ENCODE measurements at regions not wholly inside any gene's neighbourhood (a gene's known extent, or its start where the extent isn't known, plus 50 kb on each side); places are given as distances from the start of the nearest gene placed in this dataset.

DNA sequence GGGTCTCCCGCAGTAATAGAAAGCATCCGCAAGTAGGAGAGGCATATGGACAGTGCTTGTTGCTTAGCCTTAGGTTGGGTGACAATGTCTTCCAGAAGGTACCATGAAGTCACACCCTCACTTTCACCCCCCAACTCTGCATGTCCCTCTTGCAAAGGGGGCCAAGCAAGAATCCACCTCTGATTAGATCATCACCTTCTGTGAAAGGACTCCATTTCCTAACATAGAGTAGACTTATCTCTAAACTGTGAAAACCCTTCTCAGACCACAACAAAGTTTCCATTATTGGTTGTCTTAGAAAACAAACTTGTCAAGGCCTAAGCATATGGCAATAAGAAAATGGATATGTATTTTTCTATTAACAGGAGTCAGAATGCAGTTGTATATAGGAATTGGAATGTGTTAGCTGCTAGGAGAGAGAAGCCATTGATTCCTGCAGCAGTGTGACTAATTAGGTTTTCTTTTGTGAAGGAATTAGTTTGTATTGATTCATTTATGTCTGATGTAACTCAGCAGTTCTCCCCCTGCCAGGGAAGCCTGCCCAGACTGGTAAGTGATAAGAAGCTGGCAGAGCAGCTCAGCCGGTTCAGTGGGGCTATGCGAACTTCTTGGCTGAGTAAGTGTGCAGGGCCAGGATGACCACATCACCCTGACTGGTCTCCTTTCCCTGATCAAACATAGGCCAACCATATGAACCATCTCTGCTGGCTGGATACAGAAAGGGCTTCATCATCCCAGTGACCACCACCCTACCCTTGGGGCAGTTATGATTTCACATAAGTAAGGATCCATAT is 107.3 kb upstream of the CCDC196 start:
- Histone ChIP-seq H3K36me3 (ENCODE audit: control insufficient read depth, insufficient read depth, low read length) (no peaks in the 10 kb centered on the region), H3K9ac (ENCODE audit: low read length) (no peak overlapping the region), H3K4me3 (ENCODE audit: low read depth, low read length) (no peak overlapping the region), H3K4me1 (ENCODE audit: control insufficient read depth, insufficient read depth, low read length) (peaks cover 13% of the 10 kb centered on the region), H3K27me3 (ENCODE audit: control insufficient read depth, insufficient read depth, low read length) (no peaks in the 10 kb centered on the region), H3K27ac (ENCODE audit: low read depth, low read length) (no peak overlapping the region), H3K9me3 (ENCODE audit: control insufficient read depth, insufficient read depth, low read depth, low read length) (no peaks in the 10 kb centered on the region)

DNA sequence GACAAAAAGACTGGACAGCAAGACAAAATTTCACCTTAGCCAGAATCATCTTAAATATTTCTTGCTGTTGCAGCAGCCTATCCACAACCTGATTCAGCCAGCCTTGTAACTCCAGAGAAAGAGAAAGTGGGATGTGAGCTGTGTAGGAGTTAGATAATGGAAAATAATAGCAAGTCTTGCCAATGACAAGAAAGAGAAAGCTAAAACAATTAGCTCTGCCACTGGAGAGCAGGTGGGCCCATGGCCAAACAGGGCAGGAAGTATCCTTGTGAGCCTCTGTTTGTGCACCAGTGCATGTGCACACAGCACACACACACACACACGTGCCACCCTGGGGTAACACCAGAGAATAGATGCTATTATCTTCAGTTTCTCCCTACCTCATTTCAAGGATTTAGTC is 106.0 kb upstream of the CCDC196 start:
- Histone ChIP-seq H3K27ac (ENCODE audit: low read depth, low read length) (no peak overlapping the region), H3K4me3 (ENCODE audit: low read depth, low read length) (no peak overlapping the region), H3K36me3 (ENCODE audit: control insufficient read depth, insufficient read depth, low read length) (no peaks in the 10 kb centered on the region)

DNA sequence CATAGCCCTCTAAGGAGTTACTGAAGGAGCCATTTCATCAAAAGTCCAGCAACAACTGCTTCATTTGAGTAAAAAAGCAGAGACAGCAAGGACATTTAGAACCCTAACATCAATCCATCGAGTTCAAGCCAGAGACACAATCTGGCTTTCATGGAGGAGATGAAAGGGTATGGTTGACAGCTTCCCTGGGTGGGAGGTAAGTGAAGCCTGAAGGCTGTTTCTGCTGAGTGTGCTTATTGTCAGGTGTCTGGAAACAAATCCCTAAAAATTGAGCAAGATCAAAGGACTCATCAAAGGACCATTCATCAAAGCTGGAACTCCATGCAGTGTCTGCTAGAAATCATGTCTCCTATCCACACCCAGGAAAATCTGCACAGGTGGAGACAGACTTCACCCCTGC is 104.4 kb upstream of the CCDC196 start:
- no peaks in the 10 kb centered on the region for H3K27me3 ChIP-seq (ENCODE audit: control insufficient read depth, insufficient read depth, low read length)
- no peak overlapping the region for H3K9ac ChIP-seq (ENCODE audit: low read length)
- H3K4me1 ChIP-seq (ENCODE audit: control insufficient read depth, insufficient read depth, low read length): peaks cover 13% of the 10 kb centered on the region
- H3K36me3 ChIP-seq (ENCODE audit: control insufficient read depth, insufficient read depth, low read length): no peaks in the 10 kb centered on the region
- no peaks in the 10 kb centered on the region for H3K9me3 ChIP-seq (ENCODE audit: control insufficient read depth, insufficient read depth, low read depth, low read length)
- H3K4me3 ChIP-seq (ENCODE audit: low read depth, low read length): no peak overlapping the region
- no peak overlapping the region for H3K27ac ChIP-seq (ENCODE audit: low read depth, low read length)

More for the DNA sequence above, 106.0 kb upstream of the CCDC196 start:
- no peak overlapping the region for H3K9ac ChIP-seq (ENCODE audit: low read length)
- H3K4me1 ChIP-seq (ENCODE audit: control insufficient read depth, insufficient read depth, low read length): peaks cover 13% of the 10 kb centered on the region
- H3K9me3 ChIP-seq (ENCODE audit: control insufficient read depth, insufficient read depth, low read depth, low read length): no peaks in the 10 kb centered on the region
- H3K27me3 ChIP-seq (ENCODE audit: control insufficient read depth, insufficient read depth, low read length): no peaks in the 10 kb centered on the region

DNA sequence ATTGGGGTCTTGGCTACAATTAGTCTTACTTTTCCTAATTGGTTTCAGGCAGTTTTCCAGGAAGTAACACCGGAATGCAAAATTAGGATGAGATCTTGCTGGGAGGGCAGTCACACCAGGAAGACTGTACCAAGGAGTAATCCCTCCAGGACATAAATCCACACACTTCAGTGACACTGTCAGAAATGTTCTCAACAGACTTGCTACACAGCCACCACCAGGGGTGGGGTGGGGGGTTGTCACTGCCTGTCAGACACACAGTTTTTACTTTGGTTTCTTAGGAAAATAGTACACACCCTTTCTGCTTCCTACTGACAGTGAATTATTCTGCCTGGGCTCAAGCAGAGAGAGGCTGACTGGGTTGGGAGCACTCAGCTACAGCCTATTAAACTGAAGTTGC is 102.9 kb upstream of the CCDC196 start:
- no peak overlapping the region for H3K27ac ChIP-seq (ENCODE audit: low read depth, low read length)

DNA sequence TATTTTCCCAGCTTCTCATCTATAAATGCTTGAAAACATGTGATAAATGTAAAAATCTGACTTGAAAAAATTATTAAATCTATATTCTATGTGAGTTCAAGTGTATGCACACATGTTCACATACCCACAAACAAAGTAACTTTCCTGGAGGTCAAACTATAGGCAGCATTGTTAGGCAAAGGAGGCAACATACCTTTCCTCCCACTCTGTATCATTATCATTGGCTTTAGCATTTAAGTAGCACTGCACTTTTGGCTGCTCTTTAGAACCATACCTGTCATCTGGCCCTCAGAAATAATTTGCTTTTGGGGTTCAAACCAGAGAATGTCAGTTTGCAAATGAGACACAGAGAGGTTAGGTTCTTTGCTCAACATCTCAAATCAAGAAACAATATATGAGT is 102.4 kb upstream of the CCDC196 start:
- Histone ChIP-seq H3K9me3 (ENCODE audit: control insufficient read depth, insufficient read depth, low read depth, low read length) (no peaks in the 10 kb centered on the region), H3K36me3 (ENCODE audit: control insufficient read depth, insufficient read depth, low read length) (no peaks in the 10 kb centered on the region), H3K4me3 (ENCODE audit: low read depth, low read length) (no peak overlapping the region), H3K27me3 (ENCODE audit: control insufficient read depth, insufficient read depth, low read length) (no peaks in the 10 kb centered on the region), H3K27ac (ENCODE audit: low read depth, low read length) (no peak overlapping the region), H3K9ac (ENCODE audit: low read length) (no peak overlapping the region), H3K4me1 (ENCODE audit: control insufficient read depth, insufficient read depth, low read length) (peaks cover 13% of the 10 kb centered on the region)

More for the DNA sequence above, 102.9 kb upstream of the CCDC196 start:
- Histone ChIP-seq H3K4me1 (ENCODE audit: control insufficient read depth, insufficient read depth, low read length) (peaks cover 13% of the 10 kb centered on the region), H3K4me3 (ENCODE audit: low read depth, low read length) (no peak overlapping the region), H3K36me3 (ENCODE audit: control insufficient read depth, insufficient read depth, low read length) (no peaks in the 10 kb centered on the region), H3K9me3 (ENCODE audit: control insufficient read depth, insufficient read depth, low read depth, low read length) (no peaks in the 10 kb centered on the region), H3K27me3 (ENCODE audit: control insufficient read depth, insufficient read depth, low read length) (no peaks in the 10 kb centered on the region), H3K9ac (ENCODE audit: low read length) (no peak overlapping the region)

DNA sequence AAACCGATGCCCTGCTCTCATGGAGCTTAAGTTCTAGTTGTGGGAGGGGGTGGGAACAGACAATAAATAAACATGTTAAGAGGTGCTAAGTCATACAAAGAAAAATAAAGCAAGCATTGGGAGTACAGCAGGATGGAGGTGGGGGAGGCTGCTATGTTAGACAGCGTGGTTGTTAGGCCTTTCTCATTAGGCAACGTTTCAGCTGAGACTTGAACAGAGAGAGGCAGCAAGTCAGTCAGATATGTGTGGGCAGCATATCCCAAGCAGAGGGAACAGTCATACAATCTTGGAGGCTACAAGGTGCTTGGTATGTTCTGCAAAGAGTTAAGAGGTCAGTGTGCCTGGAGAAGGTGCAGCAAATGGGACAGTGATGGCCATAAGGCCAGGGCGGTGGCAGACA is 97.7 kb upstream of the CCDC196 start:
- H3K27me3 ChIP-seq (ENCODE audit: control insufficient read depth, insufficient read depth, low read length): no peaks in the 10 kb centered on the region
- H3K27ac ChIP-seq (ENCODE audit: low read depth, low read length): no peak overlapping the region
- no peaks in the 10 kb centered on the region for H3K9me3 ChIP-seq (ENCODE audit: control insufficient read depth, insufficient read depth, low read depth, low read length)
- H3K4me1 ChIP-seq (ENCODE audit: control insufficient read depth, insufficient read depth, low read length): peaks cover 1% of the 10 kb centered on the region
- H3K36me3 ChIP-seq (ENCODE audit: control insufficient read depth, insufficient read depth, low read length): no peaks in the 10 kb centered on the region
- H3K4me3 ChIP-seq (ENCODE audit: low read depth, low read length): no peak overlapping the region
- H3K9ac ChIP-seq (ENCODE audit: low read length): no peak overlapping the region

DNA sequence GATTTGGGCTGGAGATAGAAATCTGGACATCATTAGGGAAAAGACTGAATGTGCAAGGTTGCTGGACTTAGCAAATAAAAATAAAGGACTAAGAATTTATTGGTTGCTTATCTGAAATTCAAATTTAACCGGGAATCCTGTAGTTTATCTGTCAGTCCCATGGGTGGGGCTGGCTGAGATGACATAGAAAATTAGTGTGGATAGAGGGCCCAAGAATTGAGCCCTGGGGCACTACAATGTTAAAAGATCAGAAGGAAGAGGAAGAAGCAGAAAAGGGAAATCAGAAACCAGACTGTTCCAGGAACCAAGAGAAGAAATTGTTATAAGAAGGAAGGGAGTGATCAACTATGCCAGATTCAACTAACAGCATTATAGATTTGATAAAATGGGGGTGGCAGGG is 96.7 kb upstream of the CCDC196 start:
- no peak overlapping the region for H3K9ac ChIP-seq (ENCODE audit: low read length)
- no peaks in the 10 kb centered on the region for H3K9me3 ChIP-seq (ENCODE audit: control insufficient read depth, insufficient read depth, low read depth, low read length)
- H3K27ac ChIP-seq (ENCODE audit: low read depth, low read length): no peak overlapping the region
- no peaks in the 10 kb centered on the region for H3K4me1 ChIP-seq (ENCODE audit: control insufficient read depth, insufficient read depth, low read length)
- H3K27me3 ChIP-seq (ENCODE audit: control insufficient read depth, insufficient read depth, low read length): no peaks in the 10 kb centered on the region
- no peak overlapping the region for H3K4me3 ChIP-seq (ENCODE audit: low read depth, low read length)
- no peaks in the 10 kb centered on the region for H3K36me3 ChIP-seq (ENCODE audit: control insufficient read depth, insufficient read depth, low read length)

DNA sequence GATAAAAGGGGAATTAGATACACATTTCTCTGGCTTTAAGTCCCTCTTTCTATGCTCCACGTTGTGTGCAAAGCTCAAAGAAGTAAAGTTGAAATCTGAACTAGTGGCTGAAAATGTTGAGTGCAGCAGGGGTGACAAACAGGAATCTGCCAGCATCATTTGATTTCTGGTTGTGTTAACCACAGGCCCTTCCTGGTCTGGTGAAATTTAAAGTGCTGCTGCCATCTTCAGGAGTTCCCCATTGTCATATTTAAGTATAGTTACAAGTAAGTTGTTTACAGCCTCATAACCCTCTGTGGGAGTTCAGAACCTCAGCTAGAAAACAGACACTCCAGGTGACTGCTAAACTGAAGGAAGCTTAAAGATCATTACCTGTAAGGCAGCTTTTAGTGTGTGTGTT is 90.9 kb upstream of the CCDC196 start:
- no peaks in the 10 kb centered on the region for H3K4me1 ChIP-seq (ENCODE audit: control insufficient read depth, insufficient read depth, low read length)
- H3K9ac ChIP-seq (ENCODE audit: low read length): no peak overlapping the region
- no peak overlapping the region for H3K4me3 ChIP-seq (ENCODE audit: low read depth, low read length)
- no peaks in the 10 kb centered on the region for H3K27me3 ChIP-seq (ENCODE audit: control insufficient read depth, insufficient read depth, low read length)
- H3K27ac ChIP-seq (ENCODE audit: low read depth, low read length): no peak overlapping the region
- H3K9me3 ChIP-seq (ENCODE audit: control insufficient read depth, insufficient read depth, low read depth, low read length): no peaks in the 10 kb centered on the region
- no peaks in the 10 kb centered on the region for H3K36me3 ChIP-seq (ENCODE audit: control insufficient read depth, insufficient read depth, low read length)

DNA sequence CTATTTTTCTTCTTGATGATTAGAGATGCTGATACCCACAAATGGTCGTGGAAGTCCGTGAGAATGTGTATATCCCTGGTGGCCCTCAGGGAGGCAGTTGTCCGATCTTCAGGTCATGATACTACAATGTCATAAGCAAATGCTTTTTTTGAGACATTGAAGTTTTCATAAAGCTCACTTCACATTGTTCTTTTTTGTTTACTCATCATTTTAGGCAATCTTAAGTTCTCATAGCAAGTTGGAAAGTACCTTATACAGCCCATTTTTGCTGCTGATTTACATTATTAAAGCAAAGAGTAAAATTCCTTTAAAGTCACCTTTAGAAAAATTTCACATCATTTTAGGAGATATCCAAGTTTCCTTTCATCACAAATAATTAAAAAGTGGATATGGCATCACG is 90.0 kb upstream of the CCDC196 start:
- H3K4me1 ChIP-seq (ENCODE audit: control insufficient read depth, insufficient read depth, low read length): no peaks in the 10 kb centered on the region
- H3K27ac ChIP-seq (ENCODE audit: low read depth, low read length): no peak overlapping the region
- no peaks in the 10 kb centered on the region for H3K36me3 ChIP-seq (ENCODE audit: control insufficient read depth, insufficient read depth, low read length)
- no peak overlapping the region for H3K4me3 ChIP-seq (ENCODE audit: low read depth, low read length)
- no peak overlapping the region for H3K9ac ChIP-seq (ENCODE audit: low read length)
- H3K27me3 ChIP-seq (ENCODE audit: control insufficient read depth, insufficient read depth, low read length): no peaks in the 10 kb centered on the region
- no peaks in the 10 kb centered on the region for H3K9me3 ChIP-seq (ENCODE audit: control insufficient read depth, insufficient read depth, low read depth, low read length)

DNA sequence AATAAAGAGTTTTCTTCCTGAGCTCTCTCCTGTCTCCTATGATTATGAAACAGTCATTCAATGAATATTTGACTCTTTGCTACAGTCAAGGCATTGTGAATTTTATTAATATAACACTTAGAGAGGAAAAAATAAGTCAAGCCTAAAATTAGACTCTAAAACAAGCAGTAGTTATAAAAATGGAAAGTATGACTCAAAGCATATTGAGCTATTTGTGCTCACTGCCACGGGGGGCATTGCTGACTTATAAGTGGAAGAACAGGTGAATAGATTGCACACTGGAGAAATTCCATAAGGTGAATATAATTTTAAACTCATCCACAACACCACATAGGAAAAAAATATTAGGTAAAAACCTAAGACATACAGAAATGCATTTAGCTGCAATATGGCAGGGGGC is 87.7 kb upstream of the CCDC196 start:
- H3K9ac ChIP-seq (ENCODE audit: low read length): no peak overlapping the region
- H3K36me3 ChIP-seq (ENCODE audit: control insufficient read depth, insufficient read depth, low read length): no peaks in the 10 kb centered on the region
- H3K9me3 ChIP-seq (ENCODE audit: control insufficient read depth, insufficient read depth, low read depth, low read length): no peaks in the 10 kb centered on the region
- H3K27me3 ChIP-seq (ENCODE audit: control insufficient read depth, insufficient read depth, low read length): no peaks in the 10 kb centered on the region
- no peaks in the 10 kb centered on the region for H3K4me1 ChIP-seq (ENCODE audit: control insufficient read depth, insufficient read depth, low read length)
- no peak overlapping the region for H3K27ac ChIP-seq (ENCODE audit: low read depth, low read length)
- H3K4me3 ChIP-seq (ENCODE audit: low read depth, low read length): no peak overlapping the region

DNA sequence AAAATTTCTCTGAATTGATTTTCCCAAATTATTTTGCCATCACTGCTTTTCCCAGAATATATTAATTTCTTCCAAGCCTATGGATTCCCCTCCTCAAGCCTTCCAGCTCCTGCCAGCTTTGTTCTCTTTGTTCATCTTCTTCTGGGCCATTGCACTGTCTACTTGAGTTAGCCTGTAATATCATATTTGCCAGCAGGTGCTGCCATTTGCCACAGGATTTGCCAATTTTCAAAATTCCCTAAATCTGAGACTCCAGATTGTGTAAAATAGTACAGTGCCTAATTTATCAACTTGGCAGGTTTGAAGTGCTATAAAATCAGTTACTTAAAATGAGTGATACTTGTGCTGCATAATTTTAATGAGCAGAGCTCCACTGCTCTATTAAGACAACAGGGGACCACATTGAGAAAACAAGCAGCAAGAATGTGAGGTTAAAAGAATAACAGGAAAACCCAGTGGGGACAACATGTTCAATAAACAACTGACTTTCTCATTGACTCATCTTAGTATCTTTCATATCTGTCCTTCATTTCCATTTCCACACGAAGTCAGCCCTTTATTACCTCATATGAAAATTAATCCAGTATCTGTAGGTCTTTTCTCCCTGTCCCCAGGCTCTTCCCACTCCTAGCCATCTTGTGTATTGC is 84.6 kb upstream of the CCDC196 start:
- no peaks in the 10 kb centered on the region for H3K9me3 ChIP-seq (ENCODE audit: control insufficient read depth, insufficient read depth, low read depth, low read length)
- H3K27ac ChIP-seq (ENCODE audit: low read depth, low read length): no peak overlapping the region
- no peak overlapping the region for H3K4me3 ChIP-seq (ENCODE audit: low read depth, low read length)
- H3K4me1 ChIP-seq (ENCODE audit: control insufficient read depth, insufficient read depth, low read length): no peaks in the 10 kb centered on the region
- H3K27me3 ChIP-seq (ENCODE audit: control insufficient read depth, insufficient read depth, low read length): no peaks in the 10 kb centered on the region
- H3K9ac ChIP-seq (ENCODE audit: low read length): no peak overlapping the region
- no peaks in the 10 kb centered on the region for H3K36me3 ChIP-seq (ENCODE audit: control insufficient read depth, insufficient read depth, low read length)
